Astrocyte (in vitro differentiated cells and primary cell): ENCODE measurements at regions not wholly inside any gene's neighbourhood (a gene's known extent, or its start where the extent isn't known, plus 50 kb on each side); places are given as distances from the start of the nearest gene placed in this dataset.

Experiments used
- CTCF ChIP-seq: IDR thresholded peaks from 2 replicates; pipeline ENCODE4 v1.5.1; 2011; ENCODE audit warnings: low read depth, mild to moderate bottlenecking, inconsistent platforms, low read length, moderate library complexity; ENCODE audit not compliant: insufficient read depth
- EZH2 ChIP-seq: IDR thresholded peaks from 2 replicates; pipeline ENCODE4 v1.6.1; 2012; ENCODE audit warnings: mild to moderate bottlenecking, low read length, inconsistent platforms; ENCODE audit not compliant: insufficient read depth

- TF ChIP-seq EZH2 (no peak), CTCF (no peak)
These were observed 450.4 kb upstream of the CTNND2 start for GRCh38 chr5:12354686-12355085.
